Heart right ventricle (tissue), 16 donors: ENCODE measurements at regions not wholly inside any gene's neighbourhood (a gene's known extent, or its start where the extent isn't known, plus 50 kb on each side); places are given as distances from the start of the nearest gene placed in this dataset.

ENCODE experiments used
- ATAC-seq, 8 donors: fragments of 200-7000 bp; cut with Tn5 transposase; one replicate each; pipeline ENCODE4 v1.9.1; 2020; ENCODE audit warnings: mild to moderate bottlenecking in 8 of 8, moderate library complexity in 8 of 8, moderate number of reproducible peaks in 1 of 8
- DNase-seq, 2 donors: peaks; one replicate each; pipeline ENCODE4 v3.0.0-alpha.2; 2020
- H3K27ac ChIP-seq, 10 donors: fragments of 200-600 bp; sonication (generic) in 2 of 10; one replicate each; pipeline versions ENCODE4 v1.5.0 to v1.8.0; 2020 to 2022; ENCODE audit warnings: mild to moderate bottlenecking in 3 of 10
- H3K27me3 ChIP-seq, 7 donors: fragments of 200-600 bp; one replicate each; pipeline ENCODE4 v1.8.0; 2021 to 2022; ENCODE audit warnings: mild to moderate bottlenecking in 2 of 7
- H3K36me3 ChIP-seq, 9 donors: fragments of 200-600 bp; sonication (generic) in 1 of 9; one replicate each; pipeline versions ENCODE4 v1.5.0 to v1.8.0; 2020 to 2022; ENCODE audit warnings: mild to moderate bottlenecking in 2 of 9
- H3K4me1 ChIP-seq, 9 donors: fragments of 200-600 bp; sonication (generic) in 1 of 9; one replicate each; pipeline versions ENCODE4 v1.5.0 to v1.8.0; 2020 to 2022; ENCODE audit warnings: mild to moderate bottlenecking in 4 of 9
- H3K4me3 ChIP-seq, 10 donors: fragments of 200-600 bp; sonication (generic) in 2 of 10; one replicate each; pipeline versions ENCODE4 v1.5.0 to v1.8.0; 2020 to 2022; ENCODE audit warnings: mild to moderate bottlenecking in 7 of 10, moderate library complexity in 2 of 10
- H3K9me3 ChIP-seq, 11 donors: fragments of 200-600 bp in 10 of 11; sonication (generic) in 2 of 11; one replicate each; pipeline versions ENCODE4 v1.5.0 to v1.8.0; 2013 to 2022; ENCODE audit warnings: mild to moderate bottlenecking in 2 of 11, control low read depth in 1 of 11, moderate library complexity in 1 of 11
- WGBS, 2 donors: extraction: QIAGEN DNeasy Blood & Tissue Kit; methylation state at CpG; one replicate each; pipeline ENCODE4 v1.1.7; 2013; ENCODE audit warnings: inconsistent platforms in 1 of 2; 5-methylcytosine and 5-hydroxymethylcytosine counted together
- intact Hi-C, 10 donors: fragments of 100-400 bp; cut with DNase I; formaldehyde crosslinking; loops; one replicate each; pipeline versions ENCODE4 v1.11.1 to v1.14.2; 2022
- TF ChIP-seq, protein P1 (sequence below), 9 donors: fragments of 200-600 bp; sonication (generic) in 2 of 9; IDR thresholded peaks; one replicate each; pipeline versions ENCODE4 v1.5.0 to v1.8.0; 2021 to 2022; ENCODE audit warnings: antibody characterized with exemption in 9 of 9, mild to moderate bottlenecking in 5 of 9, moderate library complexity in 1 of 9
- donor health status: Arrhythmogenic right ventricular cardiomyopathy.
- donor health status: ischemic (EF 13 %, LVEDD 7.1; RV severe dilation, severe dysfunction).
- donor health status: healthy with polysubstance abuse.
- donor health status: DM: no; HTN: yes; CAD: no.
- donor health status: DM: no; HTN: no; CAD: no.
- donor health status: ischemic (EF 25% LVEDD 6.9; RV normal size, moderate dysfunction).
- donor health status: ischemic (EF 25% LVEDD 5.7; RV mildly dilated, moderate dysfunction).
- donor health status: healthy.
- donor health status: DM: yes; HTN: yes; CAD: no.
- donor health status: Ischemic cardiomyopathy.
- donor health status: ischemic (EF 35%, LVEDD 5.7; RV mildly dilated, moderate dysfunction).
- donor health status: nonischemic (EF 11% LVEDD 7.7; RV severe dilation, severe dysfunction).
- donor health status: DM: yes; HTN: yes; CAD: no.
- donor health status: PGD.
- donor health status: ischemic (EF 29% LVEDD 5.4; RV normal size, mild dysfunction).
- donor health status: nonischemic (EF 23%, LVEDD 6.1; RV moderate dilation, normal function).

DNA sequence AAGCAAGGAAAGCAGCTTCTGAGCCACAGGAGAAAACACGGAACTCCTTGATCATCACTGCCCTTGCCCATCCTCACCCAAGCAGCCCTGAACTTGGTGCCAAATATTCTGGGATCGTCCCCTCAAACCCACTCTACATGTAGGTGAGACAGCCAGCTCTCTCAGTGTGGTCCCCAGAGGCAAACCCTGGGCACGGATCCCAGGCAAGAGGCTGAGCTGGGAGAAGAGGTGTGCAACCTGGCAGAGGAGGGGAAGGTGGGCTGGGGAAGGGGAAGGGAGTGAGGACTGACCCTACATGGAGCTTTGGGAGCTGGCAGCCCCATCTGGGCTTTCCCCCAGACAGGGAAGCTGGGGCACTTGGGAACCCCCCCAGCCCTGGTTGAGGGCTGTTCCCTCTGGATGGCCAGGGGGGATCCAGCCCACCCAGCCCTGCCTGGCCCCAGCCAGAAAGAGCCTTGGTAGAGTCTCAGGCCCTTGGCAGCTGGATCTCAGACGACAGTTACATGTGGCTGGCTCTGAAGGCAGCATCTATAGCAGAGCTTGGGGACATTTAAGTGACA lies 186.2 kb upstream of the CST7 start:
- DNase-seq (no peak), ATAC-seq (no peak)
- intact Hi-C loops = no loop called here
- Histone ChIP-seq H3K27ac (no peak overlapping the region), H3K4me1 (no peaks in the 10 kb centered on the region), H3K9me3 (peaks cover 0 to 17% (median 2%) of the 10 kb centered on the region in 11 donors), H3K36me3 (no peaks in the 10 kb centered on the region), H3K4me3 (no peak overlapping the region), H3K27me3 (peaks cover 0 to 23% (median 12%) of the 10 kb centered on the region in 7 donors)
- TF ChIP-seq, protein P1, sequence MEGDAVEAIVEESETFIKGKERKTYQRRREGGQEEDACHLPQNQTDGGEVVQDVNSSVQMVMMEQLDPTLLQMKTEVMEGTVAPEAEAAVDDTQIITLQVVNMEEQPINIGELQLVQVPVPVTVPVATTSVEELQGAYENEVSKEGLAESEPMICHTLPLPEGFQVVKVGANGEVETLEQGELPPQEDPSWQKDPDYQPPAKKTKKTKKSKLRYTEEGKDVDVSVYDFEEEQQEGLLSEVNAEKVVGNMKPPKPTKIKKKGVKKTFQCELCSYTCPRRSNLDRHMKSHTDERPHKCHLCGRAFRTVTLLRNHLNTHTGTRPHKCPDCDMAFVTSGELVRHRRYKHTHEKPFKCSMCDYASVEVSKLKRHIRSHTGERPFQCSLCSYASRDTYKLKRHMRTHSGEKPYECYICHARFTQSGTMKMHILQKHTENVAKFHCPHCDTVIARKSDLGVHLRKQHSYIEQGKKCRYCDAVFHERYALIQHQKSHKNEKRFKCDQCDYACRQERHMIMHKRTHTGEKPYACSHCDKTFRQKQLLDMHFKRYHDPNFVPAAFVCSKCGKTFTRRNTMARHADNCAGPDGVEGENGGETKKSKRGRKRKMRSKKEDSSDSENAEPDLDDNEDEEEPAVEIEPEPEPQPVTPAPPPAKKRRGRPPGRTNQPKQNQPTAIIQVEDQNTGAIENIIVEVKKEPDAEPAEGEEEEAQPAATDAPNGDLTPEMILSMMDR (IDR thresholded peaks at IDR 0.05) = no peak
- WGBS, 2 donors = 77 to 81% methylated on average over 4 of the region's 4 CpGs

DNA sequence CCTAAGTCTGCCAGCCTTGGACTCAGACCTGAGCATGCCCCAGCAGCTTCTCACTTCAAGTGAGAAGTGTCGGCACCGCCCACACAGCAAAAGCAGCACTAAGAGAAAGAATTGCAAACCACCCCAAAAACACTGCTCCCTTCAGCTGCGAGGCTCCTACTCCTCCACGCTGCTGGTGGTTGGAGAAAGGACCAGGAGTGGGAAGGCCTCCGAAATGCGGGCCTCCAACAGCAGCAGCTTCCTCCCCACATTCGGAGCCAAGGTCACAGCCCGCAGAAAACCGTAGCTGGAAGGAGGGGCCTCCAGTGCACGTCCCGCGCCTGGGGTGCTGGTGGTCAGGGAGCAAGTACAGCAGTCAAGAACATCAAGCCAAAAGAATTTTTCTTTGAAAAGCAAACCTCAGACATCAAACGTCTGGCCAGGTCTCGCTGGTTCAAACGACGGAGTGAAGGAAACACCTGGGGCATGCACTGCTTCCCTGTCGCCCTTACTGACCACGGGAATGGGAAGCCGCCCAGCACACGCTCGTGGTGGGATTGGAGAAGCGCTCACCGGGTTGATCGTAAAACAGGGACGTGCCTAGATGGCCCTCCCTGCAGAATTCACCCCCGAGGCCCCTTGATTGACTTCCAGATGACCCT lies 185.6 kb upstream of the CST7 start:
- intact Hi-C loops = no loop called here
- no peaks in the 10 kb centered on the region for H3K36me3 ChIP-seq
- DNase-seq (no peak), ATAC-seq (no peak)
- peaks cover 0 to 21% (median 13%) of the 10 kb centered on the region in 7 donors for H3K27me3 ChIP-seq
- WGBS, 2 donors = 61 to 66% methylated on average over 26 of the region's 26 CpGs
- H3K4me1 ChIP-seq = no peaks in the 10 kb centered on the region
- TF ChIP-seq, protein P1 (IDR thresholded peaks at IDR 0.05) = no peak
- H3K9me3 ChIP-seq = peaks cover 0 to 17% (median 2%) of the 10 kb centered on the region in 11 donors
- H3K27ac ChIP-seq = no peak overlapping the region
- H3K4me3 ChIP-seq = no peak overlapping the region

DNA sequence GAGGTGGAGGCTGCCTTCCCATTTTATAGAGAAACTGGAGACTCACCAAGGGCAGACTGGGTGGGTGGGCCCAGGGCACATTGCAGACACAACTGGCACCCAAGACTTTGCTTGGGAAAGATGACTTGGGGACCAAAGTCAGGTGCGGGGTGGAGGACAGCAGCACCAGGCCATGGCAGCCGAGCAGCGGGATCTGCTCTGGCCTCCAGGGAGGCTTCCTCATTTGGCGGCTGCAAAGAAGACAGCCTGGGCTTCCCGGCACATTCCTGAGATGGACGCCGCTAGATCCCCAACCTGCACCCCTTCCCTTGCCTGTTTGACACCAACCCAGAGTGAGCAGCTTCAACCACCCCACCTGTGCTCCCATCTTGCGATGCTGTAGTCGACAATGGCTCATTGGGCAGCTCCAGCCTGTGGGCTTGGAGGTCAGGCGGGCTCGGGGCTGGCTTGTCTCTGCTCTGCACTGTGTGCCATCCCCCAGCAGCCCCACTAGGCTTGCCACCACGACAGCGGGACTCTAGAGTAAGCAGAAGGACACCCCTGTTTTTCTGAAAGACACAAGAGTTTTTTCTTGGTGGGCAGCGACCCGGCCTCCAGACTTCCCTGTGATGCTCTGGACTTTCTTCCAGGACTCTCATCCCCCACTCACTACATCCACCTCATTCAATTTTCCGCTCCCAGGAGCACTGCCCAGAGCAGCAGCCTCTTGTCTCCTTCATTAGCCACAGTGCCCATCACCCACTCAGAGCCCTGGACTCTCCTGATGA lies 184.9 kb upstream of the CST7 start:
- H3K36me3 ChIP-seq = no peaks in the 10 kb centered on the region

DNA sequence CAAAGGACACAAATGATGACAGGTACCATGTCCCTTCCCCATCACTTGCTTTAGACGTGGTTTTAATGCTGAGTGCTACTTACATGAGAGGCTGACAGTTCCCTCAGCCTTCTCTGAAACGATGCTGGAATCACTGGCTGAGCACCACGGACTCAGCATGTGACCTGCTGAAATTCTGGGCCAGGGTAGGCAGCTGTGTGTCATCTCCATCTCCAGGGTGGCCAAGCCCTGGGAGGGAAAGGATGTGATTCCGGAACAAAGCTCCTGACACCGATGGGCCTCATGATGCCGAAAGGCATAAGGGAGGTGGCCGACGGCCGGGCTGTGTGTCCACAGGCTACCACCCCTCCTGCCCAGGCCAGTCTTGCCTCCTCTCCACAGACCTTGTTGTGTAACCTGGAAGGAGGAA lies 184.3 kb upstream of the CST7 start:
- TF ChIP-seq, protein P1 (IDR thresholded peaks at IDR 0.05) = no peak
- ATAC-seq = no peak
- intact Hi-C loops = no loop called here
- H3K27me3 ChIP-seq = peaks cover 0 to 30% (median 8%) of the 10 kb centered on the region in 7 donors
- peaks cover 0 to 14% (median 2%) of the 10 kb centered on the region in 11 donors for H3K9me3 ChIP-seq
- no peaks in the 10 kb centered on the region for H3K4me1 ChIP-seq
- no peaks in the 10 kb centered on the region for H3K36me3 ChIP-seq
- DNase-seq = no peak
- no peak overlapping the region for H3K27ac ChIP-seq
- 70 to 75% methylated on average over 9 of the region's 9 CpGs for WGBS, 2 donors
- H3K4me3 ChIP-seq = no peak overlapping the region

More for the DNA sequence above, 184.9 kb upstream of the CST7 start:
- Histone ChIP-seq H3K4me1 (no peaks in the 10 kb centered on the region), H3K9me3 (peaks cover 0 to 15% (median 2%) of the 10 kb centered on the region in 11 donors), H3K27me3 (peaks cover 0 to 26% (median 8%) of the 10 kb centered on the region in 7 donors), H3K4me3 (no peak overlapping the region), H3K27ac (no peak overlapping the region)
- ATAC-seq = no peak
- intact Hi-C loops = no loop called here
- TF ChIP-seq, protein P1 (IDR thresholded peaks at IDR 0.05) = no peak
- 88 to 92% methylated on average over 16 of the region's 16 CpGs for WGBS, 2 donors
- DNase-seq = no peak
